ENCODE measurements at regions not wholly inside any gene's neighbourhood (a gene's known extent, or its start where the extent isn't known, plus 50 kb on each side); places are given as distances from the start of the nearest gene placed in this dataset.

DNA sequence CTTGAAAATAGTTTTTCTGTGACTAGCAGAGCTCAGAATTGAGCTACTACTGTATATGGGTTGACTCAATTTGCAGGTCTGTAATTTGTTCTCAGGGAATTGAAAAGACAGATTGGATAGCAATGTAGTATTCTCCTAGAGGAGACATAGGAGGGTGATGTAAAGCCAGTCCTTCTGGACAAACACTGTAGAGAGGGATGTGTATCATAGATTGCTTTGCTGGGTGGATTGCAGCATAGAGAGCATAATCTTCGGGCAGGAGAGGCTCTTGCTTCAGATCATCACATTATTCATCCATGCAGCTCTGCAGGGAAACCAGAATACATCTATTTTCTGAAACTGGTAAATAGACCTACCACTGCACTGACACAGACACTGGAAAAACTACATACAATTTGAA is 1110.5 kb downstream of the RAPGEF2 start:
- no peaks in the 10 kb centered on the region for H3K9me3 ChIP-seq (ENCODE audit: control insufficient read depth in 1 of 2, insufficient read depth in 1 of 2, low read depth in 1 of 2, low read length in 2 of 2)
- no peaks in the 10 kb centered on the region for H4K20me1 ChIP-seq (ENCODE audit: insufficient read depth)
- no peak overlapping the region for H3K9ac ChIP-seq (ENCODE audit: low read length)
- H3K4me2 ChIP-seq (ENCODE audit: low read length) = no peak overlapping the region
- H3K4me1 ChIP-seq (ENCODE audit: control insufficient read depth in 1 of 2, insufficient read depth in 2 of 2, low read length in 2 of 2) = no peaks in the 10 kb centered on the region
- H2AFZ ChIP-seq (ENCODE audit: low read depth, low read length, poor library complexity, severe bottlenecking) = no peak overlapping the region
- H3K36me3 ChIP-seq (ENCODE audit: control insufficient read depth in 1 of 2, insufficient read depth in 2 of 2, low read length in 2 of 2) = no peaks in the 10 kb centered on the region
- H3K79me2 ChIP-seq (ENCODE audit: insufficient read depth, low read length) = no peaks in the 10 kb centered on the region
- BruUV-seq (replicated peaks) = no TSS peak
- CTCF ChIA-PET = no interaction called here
- H3K9me2 ChIP-seq (ENCODE audit: insufficient read depth) = no peaks in the 10 kb centered on the region; the same call in 1 of the 2 replicates
- DNase-seq (ENCODE audit: low read depth, low spot score) = no peak
- no peak for ATAC-seq
- TF ChIP-seq, protein P1, sequence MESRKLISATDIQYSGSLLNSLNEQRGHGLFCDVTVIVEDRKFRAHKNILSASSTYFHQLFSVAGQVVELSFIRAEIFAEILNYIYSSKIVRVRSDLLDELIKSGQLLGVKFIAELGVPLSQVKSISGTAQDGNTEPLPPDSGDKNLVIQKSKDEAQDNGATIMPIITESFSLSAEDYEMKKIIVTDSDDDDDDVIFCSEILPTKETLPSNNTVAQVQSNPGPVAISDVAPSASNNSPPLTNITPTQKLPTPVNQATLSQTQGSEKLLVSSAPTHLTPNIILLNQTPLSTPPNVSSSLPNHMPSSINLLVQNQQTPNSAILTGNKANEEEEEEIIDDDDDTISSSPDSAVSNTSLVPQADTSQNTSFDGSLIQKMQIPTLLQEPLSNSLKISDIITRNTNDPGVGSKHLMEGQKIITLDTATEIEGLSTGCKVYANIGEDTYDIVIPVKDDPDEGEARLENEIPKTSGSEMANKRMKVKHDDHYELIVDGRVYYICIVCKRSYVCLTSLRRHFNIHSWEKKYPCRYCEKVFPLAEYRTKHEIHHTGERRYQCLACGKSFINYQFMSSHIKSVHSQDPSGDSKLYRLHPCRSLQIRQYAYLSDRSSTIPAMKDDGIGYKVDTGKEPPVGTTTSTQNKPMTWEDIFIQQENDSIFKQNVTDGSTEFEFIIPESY (IDR thresholded peaks at IDR 0.05; ENCODE audit: extremely low read depth, insufficient replicate concordance, low read length) = no peak
- TF ChIP-seq POLR2AphosphoS5 (IDR thresholded peaks at IDR 0.05; ENCODE audit: low read depth, low read length) (no peak), ZFX (IDR thresholded peaks at IDR 0.05) (no peak), EZH2phosphoT487 (IDR thresholded peaks at IDR 0.05; ENCODE audit: borderline replicate concordance) (no peak), SIN3A (IDR thresholded peaks at IDR 0.05; ENCODE audit: low read depth) (no peak), CBX3 (IDR thresholded peaks at IDR 0.05; ENCODE audit: low read depth) (no peak), EZH2 (IDR thresholded peaks at IDR 0.05) (no peak), SP1 (IDR thresholded peaks at IDR 0.05; ENCODE audit: low read depth) (no peak), RAD21 (IDR thresholded peaks at IDR 0.05; ENCODE audit: low read depth) (no peak), YY1 (IDR thresholded peaks at IDR 0.05; ENCODE audit: extremely low read depth, insufficient replicate concordance, low read depth, low read length) (no peak), CEBPB (IDR thresholded peaks at IDR 0.05; ENCODE audit: low read depth) (no peak), JUND (IDR thresholded peaks at IDR 0.05) (no peak), SRF (IDR thresholded peaks at IDR 0.05; ENCODE audit: low read depth) (no peak), POLR2A (IDR thresholded peaks at IDR 0.05; ENCODE audit: borderline replicate concordance, extremely low read depth, insufficient read depth, insufficient read length) (no peak), FOSL1 (IDR thresholded peaks at IDR 0.05; ENCODE audit: low read depth) (no peak)
- TF ChIP-seq, protein P2, sequence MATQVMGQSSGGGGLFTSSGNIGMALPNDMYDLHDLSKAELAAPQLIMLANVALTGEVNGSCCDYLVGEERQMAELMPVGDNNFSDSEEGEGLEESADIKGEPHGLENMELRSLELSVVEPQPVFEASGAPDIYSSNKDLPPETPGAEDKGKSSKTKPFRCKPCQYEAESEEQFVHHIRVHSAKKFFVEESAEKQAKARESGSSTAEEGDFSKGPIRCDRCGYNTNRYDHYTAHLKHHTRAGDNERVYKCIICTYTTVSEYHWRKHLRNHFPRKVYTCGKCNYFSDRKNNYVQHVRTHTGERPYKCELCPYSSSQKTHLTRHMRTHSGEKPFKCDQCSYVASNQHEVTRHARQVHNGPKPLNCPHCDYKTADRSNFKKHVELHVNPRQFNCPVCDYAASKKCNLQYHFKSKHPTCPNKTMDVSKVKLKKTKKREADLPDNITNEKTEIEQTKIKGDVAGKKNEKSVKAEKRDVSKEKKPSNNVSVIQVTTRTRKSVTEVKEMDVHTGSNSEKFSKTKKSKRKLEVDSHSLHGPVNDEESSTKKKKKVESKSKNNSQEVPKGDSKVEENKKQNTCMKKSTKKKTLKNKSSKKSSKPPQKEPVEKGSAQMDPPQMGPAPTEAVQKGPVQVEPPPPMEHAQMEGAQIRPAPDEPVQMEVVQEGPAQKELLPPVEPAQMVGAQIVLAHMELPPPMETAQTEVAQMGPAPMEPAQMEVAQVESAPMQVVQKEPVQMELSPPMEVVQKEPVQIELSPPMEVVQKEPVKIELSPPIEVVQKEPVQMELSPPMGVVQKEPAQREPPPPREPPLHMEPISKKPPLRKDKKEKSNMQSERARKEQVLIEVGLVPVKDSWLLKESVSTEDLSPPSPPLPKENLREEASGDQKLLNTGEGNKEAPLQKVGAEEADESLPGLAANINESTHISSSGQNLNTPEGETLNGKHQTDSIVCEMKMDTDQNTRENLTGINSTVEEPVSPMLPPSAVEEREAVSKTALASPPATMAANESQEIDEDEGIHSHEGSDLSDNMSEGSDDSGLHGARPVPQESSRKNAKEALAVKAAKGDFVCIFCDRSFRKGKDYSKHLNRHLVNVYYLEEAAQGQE (IDR thresholded peaks at IDR 0.05; ENCODE audit: low read depth) = no peak
- TF ChIP-seq, protein P3, sequence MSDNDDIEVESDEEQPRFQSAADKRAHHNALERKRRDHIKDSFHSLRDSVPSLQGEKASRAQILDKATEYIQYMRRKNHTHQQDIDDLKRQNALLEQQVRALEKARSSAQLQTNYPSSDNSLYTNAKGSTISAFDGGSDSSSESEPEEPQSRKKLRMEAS (IDR thresholded peaks at IDR 0.05) = no peak
- TF ChIP-seq, protein P4, sequence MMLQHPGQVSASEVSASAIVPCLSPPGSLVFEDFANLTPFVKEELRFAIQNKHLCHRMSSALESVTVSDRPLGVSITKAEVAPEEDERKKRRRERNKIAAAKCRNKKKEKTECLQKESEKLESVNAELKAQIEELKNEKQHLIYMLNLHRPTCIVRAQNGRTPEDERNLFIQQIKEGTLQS (IDR thresholded peaks at IDR 0.05) = no peak
- no peak overlapping the region for H3K4me3 ChIP-seq (replicated peaks in 1 of 2; ENCODE audit: low read depth in 1 of 2, low read length in 2 of 2)
- POLR2A ChIA-PET = no interaction called here
- no peak overlapping the region for H3K27ac ChIP-seq (ENCODE audit: low read depth, low read length)
- intact Hi-C loops (cut with micrococcal nuclease) = no loop called here
- no peaks in the 10 kb centered on the region for H3K27me3 ChIP-seq (ENCODE audit: insufficient read depth, low read length)
- RAD21 ChIA-PET (ENCODE audit: low non-redundant PET in 1 of 2, low total read pairs in 2 of 2, uncharacterized antibody in 2 of 2, unreplicated experiment in 2 of 2) = no interaction called here

Measured in HCT116 (cell line).